Caco-2 (cell line): ENCODE measurements at regions not wholly inside any gene's neighbourhood (a gene's known extent, or its start where the extent isn't known, plus 50 kb on each side); places are given as distances from the start of the nearest gene placed in this dataset.

ENCODE experiments used
- BruUV-seq: library from RNA; stranded (reverse); fragments of 400-500 nt; replicated peaks from 2 replicates; lab custom pipeline; 2021; lab: Mats Ljungman, UMichigan
- CTCF ChIA-PET: fragments of 300-600 bp; sonication (Branson Sonifier 250); formaldehyde crosslinking; loops from one replicate; lab custom pipeline; 2022; ENCODE audit warnings: antibody characterized with exemption; lab: Charles Lee
- POLR2A ChIA-PET: fragments of 300-600 bp; sonication (Branson Sonifier 250); formaldehyde crosslinking; loops from one replicate; lab custom pipeline; 2022; ENCODE audit warnings: antibody characterized with exemption; lab: Charles Lee
- DNase-seq, 2 experiments: peaks; one replicate each; pipeline versions ENCODE4 v3.0.0 to v3.0.0-alpha.2; 2020 to 2022
- H3K27me3 ChIP-seq: replicated peaks from 2 replicates; pipeline ENCODE4 v1.6.0; 2011; ENCODE audit warnings: low read length; ENCODE audit not compliant: control insufficient read depth, insufficient read depth
- H3K36me3 ChIP-seq: 2 replicates; pipeline ENCODE4 v1.5.1; 2011; ENCODE audit warnings: low read length; ENCODE audit not compliant: control insufficient read depth, insufficient read depth
- H3K4me1 ChIP-seq: fragments of 250-450 bp; sonication (Bioruptor Pico); 2 replicates; pipeline ENCODE4 v1.5.1; 2020; ENCODE audit warnings: mild to moderate bottlenecking
- H3K4me3 ChIP-seq: 2 replicates; pipeline ENCODE4 v1.5.1; 2011; ENCODE audit warnings: low read depth, mild to moderate bottlenecking, control low read depth, low read length
- H3K9me3 ChIP-seq: fragments of 250-450 bp; sonication (Bioruptor Pico); 2 replicates; pipeline ENCODE4 v1.5.1; 2020; ENCODE audit warnings: mild to moderate bottlenecking, moderate library complexity
- H3K27ac Mint-ChIP-seq: one replicate; pipeline ENCODE4 v1.8.0; 2022; ENCODE audit warnings: mixed read lengths; ENCODE audit not compliant: unreplicated experiment
- H3K27me3 Mint-ChIP-seq: one replicate; pipeline ENCODE4 v1.8.0; 2022; ENCODE audit warnings: mixed read lengths; ENCODE audit not compliant: insufficient read depth, unreplicated experiment
- H3K36me3 Mint-ChIP-seq: one replicate; pipeline ENCODE4 v1.8.0; 2022; ENCODE audit warnings: mild to moderate bottlenecking, mixed read lengths; ENCODE audit not compliant: insufficient read depth, unreplicated experiment
- H3K4me1 Mint-ChIP-seq: one replicate; pipeline ENCODE4 v1.8.0; 2022; ENCODE audit warnings: low read depth, mixed read lengths; ENCODE audit not compliant: unreplicated experiment
- H3K4me3 Mint-ChIP-seq: one replicate; pipeline ENCODE4 v1.8.0; 2022; ENCODE audit warnings: mild to moderate bottlenecking, moderate library complexity, mixed read lengths; ENCODE audit not compliant: unreplicated experiment
- H3K9me3 Mint-ChIP-seq: one replicate; pipeline ENCODE4 v1.8.0; 2022; ENCODE audit warnings: mixed read lengths; ENCODE audit not compliant: unreplicated experiment
- CTCF ChIP-seq, 2 experiments: fragments of 200-600 bp in 1 of 2; IDR thresholded peaks; 1 replicate in 1 of 2; 2 replicates in 1 of 2; pipeline versions ENCODE4 v1.5.1 to v1.8.0; 2011 to 2022; ENCODE audit warnings: antibody characterized with exemption in 1 of 2, control low read depth in 1 of 2, inconsistent platforms in 1 of 2, low read depth in 1 of 2, low read length in 1 of 2, mild to moderate bottlenecking in 1 of 2, moderate library complexity in 1 of 2; ENCODE audit not compliant: insufficient read depth in 1 of 2, severe bottlenecking in 1 of 2, unreplicated experiment in 1 of 2
- intact Hi-C: fragments of 100-400 bp; cut with micrococcal nuclease; formaldehyde crosslinking; loops from one replicate; pipeline ENCODE4 v1.10.0; 2022; ENCODE audit not compliant: unreplicated experiment

DNA sequence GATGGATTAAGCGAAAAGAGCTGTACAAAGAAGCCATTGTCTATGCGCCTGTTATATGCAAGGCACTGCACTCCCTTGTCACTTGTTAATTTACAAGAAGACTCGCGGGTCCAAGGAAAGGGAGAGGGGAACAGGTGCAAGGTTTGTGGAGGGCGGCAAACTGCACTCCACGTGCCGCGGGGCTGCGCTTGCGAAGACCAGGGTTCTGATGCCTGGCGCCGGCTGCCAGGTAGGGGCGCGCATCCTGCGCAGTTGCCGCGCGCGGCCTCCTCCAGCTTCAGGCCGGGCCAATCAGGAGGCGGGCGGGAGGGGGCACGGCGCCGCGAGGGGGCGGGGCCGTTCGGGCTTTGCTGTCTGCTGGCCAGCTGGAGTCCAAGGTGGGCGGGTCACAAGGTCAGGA lies 140.6 kb upstream of the PALS2 start:
- Mint-ChIP-seq H3K36me3 (no peaks in the 10 kb centered on the region), H3K27ac (no peak overlapping the region), H3K4me1 (peaks cover 5% of the 10 kb centered on the region), H3K9me3 (peaks cover 9% of the 10 kb centered on the region), H3K27me3 (no peaks in the 10 kb centered on the region), H3K4me3 (no peak overlapping the region)
- Histone ChIP-seq H3K4me1 (no peaks in the 10 kb centered on the region), H3K27me3 (no peaks in the 10 kb centered on the region), H3K36me3 (no peaks in the 10 kb centered on the region), H3K9me3 (0 out of 2 replicates have a peak, but pooled peaks cover 2% of the 10 kb centered on the region), H3K4me3 (no peak overlapping the region)
- CTCF ChIA-PET, result no interaction called here
- no TSS peak for BruUV-seq
- intact Hi-C loops, result no loop called here
- TF ChIP-seq CTCF (IDR thresholded peaks at IDR 0.05; ENCODE audit: insufficient read depth in 1 of 2, low read depth in 1 of 2, low read length in 1 of 2, severe bottlenecking in 1 of 2, unreplicated experiment in 1 of 2), result no peak
- DNase-seq, result no peak
- POLR2A ChIA-PET, result no interaction called here

GRCh38 chr7:24434972-24435371 lies 138.3 kb upstream of the PALS2 start:
- ChIA-PET POLR2A (no interaction called here), CTCF (no interaction called here)
- Histone ChIP-seq H3K4me1 (no peaks in the 10 kb centered on the region), H3K4me3 (no peak overlapping the region), H3K27me3 (no peaks in the 10 kb centered on the region), H3K36me3 (no peaks in the 10 kb centered on the region), H3K9me3 (peaks cover 2% of the 10 kb centered on the region; the same call in 1 of the 2 replicates)
- TF ChIP-seq CTCF (IDR thresholded peaks at IDR 0.05; ENCODE audit: insufficient read depth in 1 of 2, low read depth in 1 of 2, low read length in 1 of 2, severe bottlenecking in 1 of 2, unreplicated experiment in 1 of 2), result no peak
- Mint-ChIP-seq H3K36me3 (no peaks in the 10 kb centered on the region), H3K27me3 (no peaks in the 10 kb centered on the region), H3K4me1 (peaks cover 5% of the 10 kb centered on the region), H3K27ac (no peak overlapping the region), H3K4me3 (no peak overlapping the region), H3K9me3 (peaks cover 9% of the 10 kb centered on the region)
- intact Hi-C loops, result no loop called here
- no TSS peak for BruUV-seq
- DNase-seq, result no peak

DNA sequence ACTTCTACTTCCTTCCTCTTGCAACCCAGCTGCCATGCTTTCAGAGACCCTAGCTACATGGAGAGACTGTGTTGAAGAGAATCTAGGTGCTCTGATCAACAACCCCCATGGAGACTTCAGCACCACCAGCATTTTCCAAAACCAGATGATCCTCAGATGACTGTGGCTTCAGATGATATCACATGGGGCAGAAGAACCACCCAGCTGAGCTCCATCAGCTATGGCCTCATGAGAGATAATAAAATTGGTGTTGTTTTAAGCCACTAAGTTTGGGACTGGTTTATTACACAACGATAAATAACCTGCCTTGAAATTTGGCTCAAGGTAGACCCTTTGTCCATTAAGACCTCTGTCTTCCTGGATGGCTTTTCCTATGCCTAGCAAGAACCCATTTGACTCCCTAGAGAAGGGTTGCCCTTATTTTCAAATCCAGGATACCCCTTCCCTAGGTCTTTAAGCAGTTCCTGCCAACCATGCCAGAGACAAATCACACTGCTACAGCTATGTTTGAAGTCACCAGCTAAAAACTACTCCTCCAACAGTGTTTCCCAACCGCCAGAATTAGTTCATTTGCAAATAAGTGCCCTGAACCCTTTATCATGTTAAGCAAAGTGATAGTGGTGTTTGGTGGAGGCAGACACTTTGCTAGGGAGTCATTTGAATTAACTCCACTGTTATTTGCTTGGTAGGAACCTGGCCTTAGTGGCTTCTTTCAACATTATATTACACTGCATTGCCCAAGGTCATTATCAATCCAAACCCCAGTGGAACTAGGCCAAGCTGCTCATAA lies 136.9 kb upstream of the PALS2 start:
- H3K27me3 Mint-ChIP-seq, result no peaks in the 10 kb centered on the region
- peaks cover 5% of the 10 kb centered on the region for H3K4me1 Mint-ChIP-seq
- no peaks in the 10 kb centered on the region for H3K36me3 Mint-ChIP-seq
- no peak for DNase-seq
- H3K4me3 Mint-ChIP-seq, result no peak overlapping the region
- Histone ChIP-seq H3K27me3 (no peaks in the 10 kb centered on the region), H3K36me3 (no peaks in the 10 kb centered on the region), H3K9me3 (peaks cover 2% of the 10 kb centered on the region; the same call in 1 of the 2 replicates), H3K4me1 (no peaks in the 10 kb centered on the region), H3K4me3 (no peak overlapping the region)
- ChIA-PET POLR2A (no interaction called here), CTCF (no interaction called here)
- no peak overlapping the region for H3K27ac Mint-ChIP-seq
- intact Hi-C loops, result no loop called here
- peaks cover 9% of the 10 kb centered on the region for H3K9me3 Mint-ChIP-seq
- no peak for TF ChIP-seq CTCF (IDR thresholded peaks at IDR 0.05; ENCODE audit: insufficient read depth in 1 of 2, low read depth in 1 of 2, low read length in 1 of 2, severe bottlenecking in 1 of 2, unreplicated experiment in 1 of 2)
- no TSS peak for BruUV-seq
